Spleen (tissue), 7 donors: ENCODE measurements at regions not wholly inside any gene's neighbourhood (a gene's known extent, or its start where the extent isn't known, plus 50 kb on each side); places are given as distances from the start of the nearest gene placed in this dataset.

Experiments
- CTCF ChIP-seq, 11 experiments: fragments of 200-600 bp in 7 of 11; fragments of 450-650 bp in 4 of 11; sonication (generic) in 4 of 11; IDR thresholded peaks in 8 of 11; conservative IDR thresholded peaks in 3 of 11; 1 replicate in 7 of 11; 2 replicates in 4 of 11; pipeline versions ENCODE4 v1.4.0 to v1.8.0; 2016 to 2021; ENCODE audit warnings: antibody characterized with exemption in 11 of 11, inconsistent platforms in 4 of 11, mild to moderate bottlenecking in 1 of 11
- POLR2A ChIP-seq, 3 donors: fragments of 450-650 bp; IDR thresholded peaks; one replicate each; pipeline ENCODE4 v1.5.1; 2017; ENCODE audit warnings: antibody characterized with exemption in 3 of 3, mild to moderate bottlenecking in 1 of 3
- POLR2AphosphoS5 ChIP-seq, 3 donors: sonication (generic); formaldehyde crosslinking; IDR thresholded peaks; one replicate each; pipeline ENCODE4 v1.5.1; 2017; ENCODE audit warnings: antibody characterized with exemption in 3 of 3
- donor health status: DM: no; HTN: no; CAD: no; lungs with moderate emphysema.
- donor health status: DM: no; HTN: no; CAD: no.
- donor health status: DM: no; HTN: no; CAD: no.

GRCh38 chr12:92324849-92325500 is 179.3 kb upstream of the BTG1 start:
- no peak for TF ChIP-seq POLR2A (IDR thresholded peaks at IDR 0.05)
- TF ChIP-seq CTCF (IDR thresholded peaks at IDR 0.05 in 8 of 11, conservative IDR thresholded peaks at IDR 0.05 in 3 of 11), result no peak
- no peak for TF ChIP-seq POLR2AphosphoS5 (IDR thresholded peaks at IDR 0.05)
